NCI-H345 treated with DMSO at 0.1 percent for 48 hours (cell line): ENCODE measurements at regions not wholly inside any gene's neighbourhood (a gene's known extent, or its start where the extent isn't known, plus 50 kb on each side); places are given as distances from the start of the nearest gene placed in this dataset.

Source experiments
- DNase-seq: peaks from one replicate; lab custom pipeline; 2025; ENCODE audit not compliant: unreplicated experiment; lab: John Stamatoyannopoulos, UW

- no peak for DNase-seq
Observed at GRCh38 chr20:24147479-24147878, 158.9 kb upstream of the GGTLC1 start.

- DNase-seq = no peak
Observed at GRCh38 chr20:24146231-24146634, 157.7 kb upstream of the GGTLC1 start.

- no peak for DNase-seq
Observed at GRCh38 chr20:24144371-24144770, 155.8 kb upstream of the GGTLC1 start.

DNA sequence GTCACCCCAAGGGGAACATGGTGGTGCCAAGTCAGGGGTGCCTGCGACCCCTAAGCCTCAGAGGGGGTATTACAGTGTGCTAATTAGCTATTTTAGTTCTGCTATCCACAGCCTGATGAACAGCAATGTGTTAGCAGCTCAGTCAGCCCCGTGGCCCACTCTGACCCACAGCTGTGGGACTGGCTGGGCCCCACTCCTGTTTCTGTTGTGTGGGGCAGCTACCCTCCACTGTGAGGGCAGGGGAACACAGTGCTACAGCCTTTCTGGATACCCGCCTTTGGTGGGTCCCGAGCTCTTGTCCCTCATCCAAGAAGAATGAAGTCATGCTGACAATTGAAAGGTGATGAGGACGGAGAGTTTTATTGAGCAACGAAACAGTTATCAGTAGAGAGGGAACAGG, 152.5 kb upstream of the GGTLC1 start:
- DNase-seq = no peak

DNA sequence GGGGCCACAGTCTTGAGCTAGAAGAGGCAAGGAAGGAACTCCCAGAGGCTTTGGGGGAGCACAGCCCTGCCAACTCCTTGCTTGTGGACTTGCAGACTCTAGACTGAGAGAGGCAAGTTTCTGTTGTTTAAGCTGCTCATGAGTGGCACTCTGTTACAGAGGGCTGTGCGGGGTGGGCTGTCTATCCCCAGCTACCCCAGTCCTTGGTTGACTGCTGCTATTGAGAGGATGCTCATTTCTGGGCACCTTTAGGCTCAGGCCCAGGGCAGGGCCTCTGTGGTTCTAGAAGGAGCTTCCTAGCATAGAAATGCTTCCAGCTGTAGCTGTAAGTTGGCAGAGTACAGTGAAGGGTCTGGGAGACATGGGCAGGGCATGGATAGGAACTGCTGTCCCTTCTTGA, 151.3 kb upstream of the GGTLC1 start:
- DNase-seq = no peak

GRCh38 chr20:24138951-24139350, 150.4 kb upstream of the GGTLC1 start:
- DNase-seq = no peak

- DNase-seq = no peak
Observed at GRCh38 chr20:24138196-24138857, 149.7 kb upstream of the GGTLC1 start.

DNA sequence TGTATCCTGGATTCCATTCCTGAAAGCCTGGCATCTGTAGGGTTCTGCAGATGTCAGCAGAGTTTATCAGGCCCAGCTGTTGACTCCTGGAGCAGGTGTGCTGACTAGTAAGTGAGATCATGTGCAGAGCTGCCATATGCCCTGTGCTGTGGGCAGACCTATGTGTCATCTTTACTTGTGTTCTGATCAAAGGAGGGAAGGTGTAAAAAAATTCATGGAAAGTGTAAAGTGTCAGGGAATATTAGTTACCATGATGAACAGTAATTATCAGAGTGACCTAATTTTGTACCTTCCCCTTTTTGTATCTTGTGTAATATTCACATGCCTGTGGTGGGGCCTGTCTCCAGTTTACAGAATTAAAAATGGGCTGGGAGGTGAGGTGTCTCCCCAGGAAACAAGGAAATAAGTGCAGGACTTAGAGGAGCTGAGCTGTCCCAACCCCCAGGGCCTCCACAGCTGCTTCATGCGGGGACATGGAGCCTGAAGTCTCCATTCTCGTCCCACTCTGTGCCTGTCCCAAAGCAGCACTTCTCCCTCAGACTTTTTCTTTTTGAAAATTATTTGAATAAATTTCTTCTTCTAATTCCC, 148.2 kb upstream of the GGTLC1 start:
- DNase-seq = no peak

DNA sequence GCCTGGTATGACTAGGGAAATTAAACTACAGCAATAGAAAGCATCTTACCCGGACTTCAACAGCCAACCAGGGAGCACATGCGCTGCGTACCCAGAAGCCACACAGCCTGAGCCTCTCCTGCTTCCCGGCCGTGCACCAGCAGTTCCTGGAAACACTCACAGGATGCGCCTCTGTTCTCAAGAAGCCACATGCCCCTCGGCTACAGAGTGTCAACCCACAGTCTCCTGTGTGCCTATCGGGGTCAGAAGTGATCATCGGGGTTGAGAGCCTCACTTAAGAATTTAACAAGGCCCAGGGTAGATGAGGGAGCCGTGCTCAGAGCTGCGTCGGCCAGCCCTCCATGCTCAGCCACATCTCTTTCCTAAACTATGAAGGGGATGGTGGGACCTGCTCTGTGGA, 147.2 kb upstream of the GGTLC1 start:
- DNase-seq = no peak

DNA sequence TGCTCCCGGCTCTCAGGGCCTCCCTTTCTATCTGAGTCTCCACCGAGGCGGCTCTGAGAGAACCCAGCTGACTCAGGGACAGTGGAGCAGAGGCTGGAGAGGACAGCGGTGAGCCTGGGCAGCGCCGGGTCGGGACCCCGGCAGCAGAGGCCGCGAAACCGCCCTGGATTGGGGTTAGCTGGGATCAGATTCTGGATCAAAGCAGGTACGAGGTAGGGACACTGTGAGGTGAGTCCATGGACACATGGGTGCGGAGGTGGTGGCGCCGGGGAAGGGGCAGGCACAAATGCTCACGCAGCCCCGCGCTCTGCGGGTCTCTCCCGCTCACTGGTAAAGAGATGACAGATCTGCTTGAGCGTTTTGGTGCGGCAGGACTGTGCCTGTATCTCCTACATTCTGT, 146.4 kb upstream of the GGTLC1 start:
- no peak for DNase-seq

GRCh38 chr20:24134284-24134683, 145.7 kb upstream of the GGTLC1 start:
- no peak for DNase-seq

DNA sequence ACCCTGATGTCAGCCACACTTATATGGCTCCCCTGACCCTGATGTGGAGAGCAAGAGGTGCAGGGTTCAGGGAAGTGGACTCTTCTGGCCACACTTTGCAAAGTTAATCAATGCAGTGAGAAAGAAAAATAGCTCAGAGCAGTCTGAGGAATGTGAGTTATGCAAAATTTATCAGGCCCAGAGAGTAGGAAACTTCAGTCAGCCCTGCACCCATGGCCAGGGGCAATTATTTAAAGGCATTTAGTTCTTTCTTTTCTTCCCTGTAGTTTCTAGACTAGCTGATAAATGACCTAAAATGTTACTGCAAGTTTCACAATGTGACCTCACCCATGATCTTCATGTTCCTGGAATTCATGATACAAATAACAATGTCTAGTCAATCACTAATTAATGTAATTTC, 143.7 kb upstream of the GGTLC1 start:
- DNase-seq = no peak

- DNase-seq = no peak
Observed at GRCh38 chr20:24131684-24132083, 143.1 kb upstream of the GGTLC1 start.

GRCh38 chr20:24131281-24131680, 142.7 kb upstream of the GGTLC1 start:
- DNase-seq = no peak

DNA sequence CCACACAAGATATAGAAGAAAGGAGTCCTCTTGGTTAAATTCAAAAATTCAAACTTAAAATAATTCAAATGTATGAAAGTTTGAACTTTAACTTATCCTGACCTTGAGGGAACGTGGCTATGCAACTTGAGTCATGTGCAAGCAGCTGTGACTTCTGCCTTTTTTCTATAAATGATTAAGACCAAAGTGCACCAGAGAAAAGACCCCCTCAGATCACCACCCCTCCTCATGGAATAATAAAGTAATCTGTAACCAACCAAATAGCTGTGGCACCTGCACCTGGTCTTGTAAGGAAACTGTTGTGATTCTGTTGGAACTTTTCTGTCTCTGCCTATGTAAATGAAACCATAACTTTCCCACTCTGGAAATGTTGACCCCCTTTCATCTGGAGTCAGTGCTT, 141.1 kb upstream of the GGTLC1 start:
- DNase-seq = no peak

DNA sequence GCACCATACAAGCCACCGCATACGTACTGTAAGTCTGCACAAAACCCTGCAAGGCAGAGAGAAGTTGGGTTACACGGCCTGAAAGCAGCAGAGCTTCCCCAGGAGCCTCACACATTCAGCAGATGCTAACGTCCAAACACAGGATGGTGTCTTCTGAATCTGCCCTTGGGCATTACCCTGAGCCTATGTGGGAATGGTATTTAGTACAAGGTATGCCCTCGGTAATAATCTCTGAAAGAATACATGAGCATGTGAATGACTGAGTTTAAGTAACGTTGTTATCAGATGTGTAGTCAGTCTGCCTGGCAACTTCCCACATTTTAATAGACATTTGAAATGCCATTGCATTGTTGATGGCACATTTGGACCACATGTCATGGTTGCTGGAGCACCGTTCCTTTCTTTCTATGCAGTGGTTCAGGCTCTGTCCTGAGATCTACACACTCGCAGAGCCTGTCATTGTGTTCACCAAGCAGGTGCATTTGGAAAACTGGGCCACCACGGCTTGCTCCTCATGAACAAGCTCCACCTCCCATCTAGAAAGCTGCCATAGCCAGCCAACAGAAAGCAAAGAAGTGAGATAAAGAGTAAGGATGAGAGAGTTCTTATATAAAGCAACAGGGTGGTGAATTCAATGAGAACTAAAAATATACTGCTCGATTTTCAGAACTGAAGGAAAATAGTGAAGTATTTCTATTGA, 136.5 kb upstream of the GGTLC1 start:
- no peak for DNase-seq

DNA sequence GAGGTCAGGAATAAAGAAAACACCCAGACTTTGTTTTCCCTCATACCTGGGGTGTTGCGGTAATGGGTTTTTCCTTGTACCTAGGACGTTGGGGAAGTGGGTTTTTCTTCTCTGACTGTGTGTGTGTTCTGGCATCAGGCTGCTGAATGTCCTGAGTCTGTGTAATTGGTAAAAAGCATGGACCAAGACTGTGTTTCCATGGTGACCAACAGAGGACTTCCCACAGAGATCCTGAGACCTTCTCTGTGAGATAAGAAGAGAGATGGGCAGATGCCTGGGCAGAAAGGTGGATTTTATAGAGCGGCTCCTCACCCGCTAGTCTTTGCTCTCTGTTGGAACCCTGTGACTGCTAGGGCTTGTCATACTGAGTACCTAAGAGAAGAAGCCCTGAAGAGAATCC, 135.4 kb upstream of the GGTLC1 start:
- no peak for DNase-seq

DNA sequence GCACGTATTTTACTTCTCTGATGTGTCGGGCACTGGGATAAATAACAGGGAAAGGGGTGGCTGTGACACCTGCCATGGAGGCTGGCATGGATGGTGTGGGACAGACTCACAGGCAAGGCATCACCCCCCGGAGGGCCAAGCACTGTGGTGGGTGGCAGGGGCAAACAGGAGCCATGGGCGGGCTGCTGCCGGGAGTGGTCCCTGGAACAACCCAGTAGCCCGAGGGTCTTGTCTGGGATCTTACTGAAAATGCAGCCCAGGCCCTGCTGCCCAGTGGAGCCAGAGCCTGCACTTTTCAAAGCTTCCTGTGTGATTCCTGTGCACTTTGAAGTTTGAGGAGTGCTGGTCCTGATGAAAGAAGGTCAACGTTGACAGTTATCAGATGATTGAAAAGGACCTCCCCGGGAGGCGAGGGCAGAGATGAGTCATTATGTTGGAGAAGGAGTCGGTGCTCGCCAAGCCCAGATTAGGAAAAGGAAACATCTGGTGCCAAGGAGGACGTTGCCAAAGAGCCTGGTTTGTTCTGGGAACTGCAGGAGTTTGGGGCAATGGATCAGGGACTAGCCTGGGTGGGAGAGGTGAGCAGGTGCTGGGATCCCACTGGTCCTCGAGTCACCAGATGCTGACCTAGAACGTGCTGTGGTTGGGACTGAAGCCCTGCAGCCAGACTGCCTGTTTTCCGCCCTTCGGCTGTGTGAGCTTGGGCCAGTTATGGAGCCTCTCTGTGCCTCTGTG, 130.0 kb upstream of the GGTLC1 start:
- no peak for DNase-seq

DNA sequence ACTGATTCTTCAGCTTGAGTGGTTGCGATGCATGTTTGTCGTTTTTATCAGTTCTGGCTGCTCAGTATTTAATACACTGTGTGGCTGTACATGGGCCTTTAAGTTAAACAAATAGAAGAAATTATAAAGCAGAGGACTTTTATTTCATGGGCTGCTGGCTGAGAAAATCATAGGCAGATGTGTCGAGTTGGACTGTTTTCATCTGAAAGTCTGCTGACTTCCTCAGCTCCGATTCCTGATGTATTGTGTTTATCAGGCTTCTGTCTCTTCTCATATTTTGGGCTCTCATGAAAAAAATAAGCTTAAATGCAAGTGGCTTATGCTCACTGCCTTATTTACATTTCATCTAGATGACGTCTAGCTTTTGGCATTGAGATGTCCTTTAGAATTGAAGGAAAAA, 129.5 kb upstream of the GGTLC1 start:
- no peak for DNase-seq

DNA sequence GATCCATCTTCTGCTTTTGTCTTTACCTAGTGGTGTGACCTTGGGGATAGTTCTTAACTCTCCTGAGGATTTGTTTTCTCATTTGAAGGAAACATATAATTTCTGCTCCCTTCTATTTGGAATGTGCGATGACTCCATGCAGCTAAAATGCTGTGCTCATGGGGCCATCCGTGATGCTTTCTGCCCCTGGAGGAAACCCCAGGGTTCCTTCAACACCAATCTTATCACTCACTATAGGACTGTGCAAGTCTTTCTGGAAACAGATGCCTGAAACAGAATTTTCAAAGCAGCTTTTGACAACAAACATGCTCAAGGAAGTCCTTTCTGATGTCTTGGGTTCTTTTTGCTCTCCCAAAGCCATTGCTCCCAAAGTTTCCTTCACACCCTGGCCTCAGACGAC, 128.8 kb upstream of the GGTLC1 start:
- DNase-seq = no peak

DNA sequence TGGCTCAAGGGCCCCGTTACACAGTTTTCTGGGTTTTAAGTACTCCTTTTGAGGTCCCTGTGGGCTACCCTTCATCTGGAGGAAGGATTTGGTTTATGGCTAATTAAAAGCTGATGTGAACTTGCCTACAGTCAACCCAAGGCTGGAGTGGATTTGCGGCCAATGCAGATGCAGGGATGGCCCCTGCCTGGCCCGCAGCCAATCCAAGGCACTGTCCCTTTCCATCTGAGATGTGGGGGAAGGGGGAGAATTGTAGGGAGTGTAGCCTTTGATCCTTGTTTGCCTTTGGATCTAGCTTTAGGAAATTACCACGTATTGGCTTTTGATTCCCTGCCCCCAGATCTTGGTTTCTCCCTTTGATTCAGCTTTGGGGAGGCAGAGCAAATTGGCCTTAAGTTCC, 128.0 kb upstream of the GGTLC1 start:
- DNase-seq = no peak

DNA sequence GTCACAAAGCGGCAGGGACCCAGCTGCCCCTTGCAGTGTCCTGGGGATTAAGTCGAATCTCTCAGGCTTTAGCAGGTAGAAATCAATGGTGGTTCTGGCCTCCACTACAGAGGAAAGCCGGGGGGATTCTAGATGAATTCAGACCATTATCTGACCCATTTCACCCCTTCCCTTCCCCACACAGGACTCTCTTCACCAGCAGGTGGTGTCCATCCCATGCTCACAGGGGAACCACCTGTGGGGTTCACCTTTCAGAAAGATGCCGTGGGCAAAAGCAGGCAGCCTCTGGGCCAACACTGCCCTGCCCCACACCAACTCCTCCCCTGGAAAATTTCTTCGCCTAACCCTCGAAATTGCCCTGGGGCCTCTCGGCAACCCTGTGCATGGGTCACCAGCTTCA, 123.8 kb upstream of the GGTLC1 start:
- DNase-seq = no peak
